ENCODE measurements at regions not wholly inside any gene's neighbourhood (a gene's known extent, or its start where the extent isn't known, plus 50 kb on each side); places are given as distances from the start of the nearest gene placed in this dataset.

- TF ChIP-seq CTCF (conservative IDR thresholded peaks at IDR 0.05): no peak
- Histone ChIP-seq H4K8ac (replicated peaks; ENCODE audit: insufficient read length, low read depth, low read length) (no peak overlapping the region), H3K27me3 (ENCODE audit: insufficient read depth, low read length) (no peaks in the 10 kb centered on the region), H3K56ac (ENCODE audit: insufficient read length, low read depth, low read length) (no peak overlapping the region), H2BK12ac (ENCODE audit: insufficient read length, low read depth, low read length) (no peak overlapping the region), H2BK120ac (ENCODE audit: low read depth, low read length, poor library complexity, severe bottlenecking) (no peak overlapping the region), H2BK5ac (ENCODE audit: insufficient read length, low read length) (no peak overlapping the region), H2AK5ac (ENCODE audit: insufficient read length, low read length) (no peak overlapping the region), H3K9ac (ENCODE audit: extremely low read depth, insufficient read length, low read length) (no peak overlapping the region), H3K14ac (ENCODE audit: insufficient read depth, low read length) (no peak overlapping the region), H4K5ac (ENCODE audit: insufficient read length, low read depth, low read length) (no peak overlapping the region), H3K23me2 (ENCODE audit: insufficient read length, low read depth, low read length, poor library complexity, severe bottlenecking) (no peaks in the 10 kb centered on the region), H2AFZ (ENCODE audit: low read length) (no peak overlapping the region), H2BK20ac (ENCODE audit: low read depth, low read length, poor library complexity, severe bottlenecking) (no peak overlapping the region), H3K4ac (ENCODE audit: low read depth, low read length) (no peak overlapping the region), H4K20me1 (ENCODE audit: control insufficient read depth, insufficient read depth, insufficient read length) (no peaks in the 10 kb centered on the region), H3K27ac (ENCODE audit: insufficient read length, low read depth, low read length) (no peak overlapping the region), H4K91ac (ENCODE audit: insufficient read length, low read depth, low read length) (no peak overlapping the region), H3K4me1 (ENCODE audit: insufficient read depth, low read length) (no peaks in the 10 kb centered on the region), H3K18ac (ENCODE audit: insufficient read length, low read depth, low read length) (no peak overlapping the region), H3K79me1 (ENCODE audit: insufficient read depth, low read depth, low read length, poor library complexity, severe bottlenecking) (no peaks in the 10 kb centered on the region), H2BK15ac (ENCODE audit: low read depth, low read length) (no peak overlapping the region), H3K23ac (ENCODE audit: insufficient read length, low read depth, low read length) (no peak overlapping the region), H3K9me3 (ENCODE audit: control insufficient read depth, low read depth, low read length) (no peaks in the 10 kb centered on the region), H3K79me2 (ENCODE audit: insufficient read depth, low read length) (no peaks in the 10 kb centered on the region), H3T11ph (ENCODE audit: low read length) (no peak overlapping the region), H3K4me2 (ENCODE audit: insufficient read depth, insufficient read length, low read length) (no peak overlapping the region)
- WGBS (ENCODE audit: extremely low coverage, insufficient read length, low lambda C conversion rate): 100% methylated on average over 3 of the region's 8 CpGs
- no peaks in the 10 kb centered on the region for H3K9me3 Mint-ChIP-seq
- no peak overlapping the region for H3K4me3 Mint-ChIP-seq
- H3K27ac Mint-ChIP-seq: no peak overlapping the region
- peaks cover 22 to 30% of the 10 kb centered on the region in 2 experiments for H3K4me1 Mint-ChIP-seq
- H3K36me3 Mint-ChIP-seq (ENCODE audit: insufficient read depth in 1 of 3, low read depth in 3 of 3): no peaks in the 10 kb centered on the region
- DNase-seq: no peak
- no peaks in the 10 kb centered on the region for H3K27me3 Mint-ChIP-seq (ENCODE audit: low read depth)
Measured at GRCh38 chr9:16258708-16259107, 611.8 kb downstream of the BNC2 start.
